Hematopoietic multipotent progenitor cell treated with erythropoietin and hydrocortisone succinate and interleukin-3 and kit ligand, for 4 days (in vitro differentiated cells): ENCODE measurements at regions not wholly inside any gene's neighbourhood (a gene's known extent, or its start where the extent isn't known, plus 50 kb on each side); places are given as distances from the start of the nearest gene placed in this dataset.

Experiments used
- DNase-seq: peaks from one replicate; pipeline ENCODE4 v3.0.0-alpha.2; 2015

GRCh38 chr2:125901278-125901677 is 754.7 kb upstream of the GYPC start:
- no peak for DNase-seq

- DNase-seq = no peak
Observed at GRCh38 chr2:125925891-125926546, 729.9 kb upstream of the GYPC start.

GRCh38 chr2:125935559-125935958 is 720.4 kb upstream of the GYPC start:
- no peak for DNase-seq

GRCh38 chr2:125942585-125943424 is 713.2 kb upstream of the GYPC start:
- no peak for DNase-seq

- DNase-seq = no peak
Observed at GRCh38 chr2:125959047-125959446, 696.9 kb upstream of the GYPC start.

- DNase-seq = no peak
Observed at GRCh38 chr2:125961739-125962138, 694.2 kb upstream of the GYPC start.

GRCh38 chr2:125979886-125980285 is 676.1 kb upstream of the GYPC start:
- DNase-seq = no peak

GRCh38 chr2:125983364-125983763 is 672.6 kb upstream of the GYPC start:
- DNase-seq = no peak

GRCh38 chr2:126029316-126029715 is 626.6 kb upstream of the GYPC start:
- DNase-seq = no peak

- peak; percentile 47 for DNase-seq
Observed at GRCh38 chr2:126038861-126039260, 617.1 kb upstream of the GYPC start.

GRCh38 chr2:126041391-126042047 is 614.4 kb upstream of the GYPC start:
- DNase-seq = peak; percentile 1

GRCh38 chr2:126042089-126042488 is 613.9 kb upstream of the GYPC start:
- no peak for DNase-seq

- no peak for DNase-seq
Observed at GRCh38 chr2:126048719-126049118, 607.2 kb upstream of the GYPC start.

GRCh38 chr2:126049461-126049860 is 606.5 kb upstream of the GYPC start:
- no peak for DNase-seq

GRCh38 chr2:126050991-126051736 is 604.8 kb upstream of the GYPC start:
- no peak for DNase-seq

GRCh38 chr2:126051737-126052240 is 604.2 kb upstream of the GYPC start:
- peak; percentile 8 for DNase-seq

- DNase-seq = no peak
Observed at GRCh38 chr2:126059379-126059778, 596.6 kb upstream of the GYPC start.

- no peak for DNase-seq
Observed at GRCh38 chr2:126085011-126085795, 570.8 kb upstream of the GYPC start.

GRCh38 chr2:126100962-126101361 is 555.0 kb upstream of the GYPC start:
- DNase-seq = no peak

- no peak for DNase-seq
Observed at GRCh38 chr2:126106006-126106405, 550.0 kb upstream of the GYPC start.

- DNase-seq = no peak
Observed at GRCh38 chr2:126107883-126108282, 548.1 kb upstream of the GYPC start.

- DNase-seq = no peak
Observed at GRCh38 chr2:126115975-126116374, 540.0 kb upstream of the GYPC start.
